LNCAP (cell line): ENCODE measurements at regions not wholly inside any gene's neighbourhood (a gene's known extent, or its start where the extent isn't known, plus 50 kb on each side); places are given as distances from the start of the nearest gene placed in this dataset.

Source experiments
- TF ChIP-seq, protein P1 (sequence below): fragments of 450-650 bp; IDR thresholded peaks from 2 replicates; pipeline ENCODE4 v1.5.1; 2017; ENCODE audit warnings: mild to moderate bottlenecking

DNA sequence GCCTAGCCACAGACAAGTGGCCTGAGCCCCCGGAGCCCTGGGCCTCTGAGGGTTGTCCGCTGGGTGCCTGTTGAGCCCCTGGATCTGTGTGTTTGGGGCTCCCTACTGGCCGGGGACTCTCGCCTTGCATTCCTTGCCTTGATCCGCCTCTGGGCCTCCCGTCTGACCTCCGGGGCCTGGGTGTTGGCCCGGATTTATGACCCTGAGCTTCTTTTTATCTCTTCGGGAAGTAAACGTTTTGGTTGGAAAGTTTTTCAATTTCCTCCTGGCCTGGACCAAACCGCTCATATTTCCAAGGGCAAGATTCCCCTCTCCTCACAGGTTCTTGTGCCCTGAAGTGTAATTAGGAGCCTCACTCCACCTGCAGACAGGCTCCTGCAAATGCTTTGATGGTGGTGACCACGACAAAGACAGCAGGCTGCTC, 69.3 kb upstream of the EGFLAM start:
- TF ChIP-seq, protein P1, sequence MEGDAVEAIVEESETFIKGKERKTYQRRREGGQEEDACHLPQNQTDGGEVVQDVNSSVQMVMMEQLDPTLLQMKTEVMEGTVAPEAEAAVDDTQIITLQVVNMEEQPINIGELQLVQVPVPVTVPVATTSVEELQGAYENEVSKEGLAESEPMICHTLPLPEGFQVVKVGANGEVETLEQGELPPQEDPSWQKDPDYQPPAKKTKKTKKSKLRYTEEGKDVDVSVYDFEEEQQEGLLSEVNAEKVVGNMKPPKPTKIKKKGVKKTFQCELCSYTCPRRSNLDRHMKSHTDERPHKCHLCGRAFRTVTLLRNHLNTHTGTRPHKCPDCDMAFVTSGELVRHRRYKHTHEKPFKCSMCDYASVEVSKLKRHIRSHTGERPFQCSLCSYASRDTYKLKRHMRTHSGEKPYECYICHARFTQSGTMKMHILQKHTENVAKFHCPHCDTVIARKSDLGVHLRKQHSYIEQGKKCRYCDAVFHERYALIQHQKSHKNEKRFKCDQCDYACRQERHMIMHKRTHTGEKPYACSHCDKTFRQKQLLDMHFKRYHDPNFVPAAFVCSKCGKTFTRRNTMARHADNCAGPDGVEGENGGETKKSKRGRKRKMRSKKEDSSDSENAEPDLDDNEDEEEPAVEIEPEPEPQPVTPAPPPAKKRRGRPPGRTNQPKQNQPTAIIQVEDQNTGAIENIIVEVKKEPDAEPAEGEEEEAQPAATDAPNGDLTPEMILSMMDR: no peak

DNA sequence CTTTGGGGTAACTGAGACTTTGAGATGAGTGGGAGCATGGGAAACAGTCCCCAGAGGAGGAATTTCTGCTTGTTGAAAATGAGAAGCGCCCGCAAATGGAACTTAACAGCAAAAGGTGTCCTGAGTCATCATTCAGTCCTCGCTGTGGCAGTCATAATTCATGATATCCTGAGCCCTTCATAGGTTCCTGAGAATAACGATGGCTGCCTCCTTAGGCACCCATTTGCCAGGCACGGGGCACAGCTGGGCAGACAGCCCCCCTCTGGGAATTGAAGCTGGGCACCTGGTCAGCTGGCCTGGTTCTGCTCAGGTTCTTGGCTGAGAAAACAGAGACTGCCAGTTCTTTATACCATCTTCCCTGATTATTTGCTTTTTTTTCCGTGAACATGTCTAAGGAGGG, 69.8 kb upstream of the EGFLAM start:
- TF ChIP-seq, protein P1: no peak

GRCh38 chr5:38187532-38187931, 70.8 kb upstream of the EGFLAM start:
- TF ChIP-seq, protein P1: no peak

DNA sequence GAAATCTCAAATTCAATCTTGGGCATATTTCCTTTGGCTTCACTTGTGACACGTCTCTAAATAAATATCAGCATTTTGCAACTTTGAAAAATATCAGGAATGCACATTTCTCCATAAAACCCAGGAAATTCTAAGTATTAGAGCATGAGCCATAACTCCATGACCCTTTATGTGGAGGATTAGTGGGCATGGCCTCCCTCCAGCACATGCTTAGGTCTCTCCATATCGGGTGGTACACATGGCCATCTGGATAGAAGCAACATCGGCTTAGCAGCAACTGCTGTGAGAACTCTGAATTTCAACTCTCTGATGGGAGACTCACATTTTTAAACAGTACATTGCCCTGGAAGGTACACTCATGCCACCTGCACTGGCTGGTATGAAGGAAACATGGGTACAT, 73.7 kb upstream of the EGFLAM start:
- TF ChIP-seq, protein P1: no peak

DNA sequence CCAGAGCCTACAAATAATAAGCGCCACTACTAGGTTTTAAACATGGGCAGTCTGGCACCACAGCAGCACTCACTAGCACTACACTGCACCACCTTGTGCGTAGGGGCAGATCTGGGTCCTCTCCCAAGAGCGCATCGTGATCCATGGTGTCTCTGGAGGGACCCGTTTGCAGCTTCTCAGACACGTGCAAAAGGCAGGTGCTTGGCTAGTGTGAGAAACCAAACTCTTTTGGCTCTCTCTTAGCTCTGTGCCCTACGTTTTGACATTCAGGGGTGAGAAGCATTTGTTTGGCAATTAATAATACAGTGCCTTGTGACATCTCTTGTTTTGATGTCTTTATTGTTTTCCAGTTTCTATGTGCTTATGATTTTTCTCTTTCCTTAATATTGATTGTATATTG, 75.4 kb upstream of the EGFLAM start:
- TF ChIP-seq, protein P1: no peak

DNA sequence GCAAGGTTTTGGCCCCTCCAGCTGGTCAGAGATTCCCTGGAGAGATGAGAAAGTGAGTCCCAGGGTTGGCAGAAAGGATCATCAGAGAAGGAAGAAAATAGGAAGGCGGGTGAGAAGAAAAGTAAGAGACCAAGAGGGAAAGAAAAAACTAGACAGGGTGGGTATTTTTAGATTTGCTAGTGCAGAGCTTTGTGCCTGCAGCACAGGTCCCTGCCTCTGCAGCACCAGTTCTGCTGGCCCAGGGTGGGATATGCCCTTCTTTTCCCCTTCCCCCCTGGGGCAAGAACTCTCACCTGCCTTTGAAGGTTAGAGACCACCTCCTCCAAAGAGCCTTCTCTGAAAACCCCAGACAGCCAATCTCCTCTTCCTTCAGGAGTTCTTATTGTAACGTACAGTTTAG, 90.3 kb upstream of the EGFLAM start:
- TF ChIP-seq, protein P1: no peak

GRCh38 chr5:38167562-38167996, 90.8 kb upstream of the EGFLAM start:
- TF ChIP-seq, protein P1: no peak

DNA sequence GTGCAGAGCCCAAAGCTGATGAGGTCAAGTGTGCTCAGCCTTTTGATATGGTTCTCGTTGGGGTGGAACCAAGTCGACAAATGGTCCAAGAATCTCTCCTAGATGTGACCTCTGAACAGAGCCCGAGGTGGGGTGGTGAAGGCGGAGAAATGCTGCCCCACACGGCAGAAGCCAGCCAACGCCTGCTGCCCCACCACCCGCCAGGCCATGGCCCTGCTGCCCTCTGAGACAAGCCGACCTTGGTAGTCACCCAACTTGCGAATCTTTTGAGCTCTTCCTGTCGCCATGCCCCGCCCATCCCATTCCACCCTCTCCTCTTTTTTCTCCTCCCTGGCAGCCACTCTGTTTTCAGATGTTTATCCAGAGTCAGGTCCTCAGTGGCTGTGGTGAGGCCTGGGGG, 91.5 kb upstream of the EGFLAM start:
- TF ChIP-seq, protein P1: no peak
